ENCODE measurements at regions not wholly inside any gene's neighbourhood (a gene's known extent, or its start where the extent isn't known, plus 50 kb on each side); places are given as distances from the start of the nearest gene placed in this dataset.
"Not testable (repeated sequence)": the region's sequence is repeated elsewhere in the genome, so short reads cannot be mapped to it uniquely, and the experiment has no call there.

DNA sequence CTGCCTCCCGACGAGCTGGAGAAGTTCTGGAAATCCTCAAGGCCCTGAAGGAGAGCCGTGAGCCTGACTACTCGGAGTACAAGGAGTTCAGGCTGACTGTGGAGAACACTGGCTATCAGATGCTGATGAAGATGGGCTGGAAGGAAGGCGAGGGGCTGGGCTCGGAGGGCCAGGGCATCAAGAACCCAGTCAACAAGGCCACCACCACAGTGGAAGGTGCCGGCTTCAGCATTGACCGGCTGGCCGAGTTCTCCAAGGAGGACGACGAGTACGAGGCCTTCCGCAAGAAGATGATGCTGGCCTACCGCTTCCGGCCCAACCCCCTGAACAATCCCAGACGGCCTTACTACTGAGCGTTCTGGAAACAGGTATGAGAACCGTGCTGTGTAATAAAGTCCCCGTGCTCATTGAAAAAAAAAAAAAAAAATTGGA lies 366.1 kb upstream of the ATXN7L3B start:
- no peak overlapping the region for H3K56ac ChIP-seq (ENCODE audit: insufficient read length, low read depth, low read length)
- H2BK120ac ChIP-seq (ENCODE audit: low read depth, low read length, poor library complexity, severe bottlenecking): no peak overlapping the region
- no peaks in the 10 kb centered on the region for H3K9me3 ChIP-seq (ENCODE audit: control insufficient read depth, low read depth, low read length)
- no peak overlapping the region for H2BK5ac ChIP-seq (ENCODE audit: insufficient read length, low read length)
- WGBS (ENCODE audit: extremely low coverage, insufficient read length, low lambda C conversion rate): no CpG with 5 or more reads among the region's 19 CpGs
- DNase-seq: no peak
- Mint-ChIP-seq H3K4me1 (no peaks in the 10 kb centered on the region), H3K27me3 (ENCODE audit: low read depth) (no peaks in the 10 kb centered on the region; the same call in 1 of the 2 replicates), H3K36me3 (ENCODE audit: insufficient read depth in 1 of 3, low read depth in 3 of 3) (peaks cover 5 to 6% (median 6%) of the 10 kb centered on the region in 3 experiments; a peak in 4 of 7 replicates), H3K4me3 (no peak overlapping the region), H3K27ac (no peak overlapping the region), H3K9me3 (peaks cover 6 to 13% of the 10 kb centered on the region in 2 experiments; a peak in 4 of 5 replicates)
- no peaks in the 10 kb centered on the region for H3K79me1 ChIP-seq (ENCODE audit: insufficient read depth, low read depth, low read length, poor library complexity, severe bottlenecking)
- H2AK5ac ChIP-seq (ENCODE audit: insufficient read length, low read length): no peak overlapping the region
- no peaks in the 10 kb centered on the region for H3K79me2 ChIP-seq (ENCODE audit: insufficient read depth, low read length)
- H3K23ac ChIP-seq (ENCODE audit: insufficient read length, low read depth, low read length): no peak overlapping the region
- H3K14ac ChIP-seq (ENCODE audit: insufficient read depth, low read length): no peak overlapping the region
- H2BK20ac ChIP-seq (ENCODE audit: low read depth, low read length, poor library complexity, severe bottlenecking): no peak overlapping the region
- H3K23me2 ChIP-seq (ENCODE audit: insufficient read length, low read depth, low read length, poor library complexity, severe bottlenecking): no peaks in the 10 kb centered on the region
- H4K91ac ChIP-seq (ENCODE audit: insufficient read length, low read depth, low read length): no peak overlapping the region
- no peak overlapping the region for H2AFZ ChIP-seq (ENCODE audit: low read length)
- no peak overlapping the region for H3K27ac ChIP-seq (ENCODE audit: insufficient read length, low read depth, low read length)
- H4K8ac ChIP-seq (replicated peaks; ENCODE audit: insufficient read length, low read depth, low read length): no peak overlapping the region
- no peak overlapping the region for H3K4ac ChIP-seq (ENCODE audit: low read depth, low read length)
- H3T11ph ChIP-seq (ENCODE audit: low read length): no peak overlapping the region
- H3K18ac ChIP-seq (ENCODE audit: insufficient read length, low read depth, low read length): no peak overlapping the region
- H4K5ac ChIP-seq (ENCODE audit: insufficient read length, low read depth, low read length): no peak overlapping the region
- H2BK15ac ChIP-seq (ENCODE audit: low read depth, low read length): no peak overlapping the region
- TF ChIP-seq, protein P1, sequence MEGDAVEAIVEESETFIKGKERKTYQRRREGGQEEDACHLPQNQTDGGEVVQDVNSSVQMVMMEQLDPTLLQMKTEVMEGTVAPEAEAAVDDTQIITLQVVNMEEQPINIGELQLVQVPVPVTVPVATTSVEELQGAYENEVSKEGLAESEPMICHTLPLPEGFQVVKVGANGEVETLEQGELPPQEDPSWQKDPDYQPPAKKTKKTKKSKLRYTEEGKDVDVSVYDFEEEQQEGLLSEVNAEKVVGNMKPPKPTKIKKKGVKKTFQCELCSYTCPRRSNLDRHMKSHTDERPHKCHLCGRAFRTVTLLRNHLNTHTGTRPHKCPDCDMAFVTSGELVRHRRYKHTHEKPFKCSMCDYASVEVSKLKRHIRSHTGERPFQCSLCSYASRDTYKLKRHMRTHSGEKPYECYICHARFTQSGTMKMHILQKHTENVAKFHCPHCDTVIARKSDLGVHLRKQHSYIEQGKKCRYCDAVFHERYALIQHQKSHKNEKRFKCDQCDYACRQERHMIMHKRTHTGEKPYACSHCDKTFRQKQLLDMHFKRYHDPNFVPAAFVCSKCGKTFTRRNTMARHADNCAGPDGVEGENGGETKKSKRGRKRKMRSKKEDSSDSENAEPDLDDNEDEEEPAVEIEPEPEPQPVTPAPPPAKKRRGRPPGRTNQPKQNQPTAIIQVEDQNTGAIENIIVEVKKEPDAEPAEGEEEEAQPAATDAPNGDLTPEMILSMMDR (conservative IDR thresholded peaks at IDR 0.05): no peak
- no peak overlapping the region for H3K4me2 ChIP-seq (ENCODE audit: insufficient read depth, insufficient read length, low read length)
- no peaks in the 10 kb centered on the region for H4K20me1 ChIP-seq (ENCODE audit: control insufficient read depth, insufficient read depth, insufficient read length)
- no peaks in the 10 kb centered on the region for H3K27me3 ChIP-seq (ENCODE audit: insufficient read depth, low read length)
- no peaks in the 10 kb centered on the region for H3K4me1 ChIP-seq (ENCODE audit: insufficient read depth, low read length)
- H2BK12ac ChIP-seq (ENCODE audit: insufficient read length, low read depth, low read length): no peak overlapping the region
- H3K9ac ChIP-seq (ENCODE audit: extremely low read depth, insufficient read length, low read length): no peak overlapping the region

DNA sequence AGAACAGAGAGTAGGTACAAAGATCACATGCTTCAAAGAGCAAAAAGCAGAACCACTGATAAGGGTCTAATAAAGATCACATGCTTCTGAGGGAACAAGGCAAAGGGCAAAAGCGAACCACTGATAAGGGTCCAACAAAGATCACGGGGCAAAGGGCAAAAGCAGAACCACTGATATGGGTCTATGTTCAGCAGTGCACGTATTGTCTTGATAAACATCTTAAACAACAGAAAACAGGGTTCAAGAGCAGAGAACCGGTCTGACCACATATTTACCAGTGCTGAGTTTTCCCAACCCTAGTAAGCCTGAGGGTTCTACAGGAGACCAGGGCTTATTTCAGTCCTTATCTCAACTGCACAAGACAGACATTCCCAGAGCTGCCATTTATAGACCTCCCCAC lies 362.7 kb upstream of the ATXN7L3B start:
- H2AFZ ChIP-seq (ENCODE audit: low read length); H3K4me1 ChIP-seq (ENCODE audit: insufficient read depth, low read length); H3K4ac ChIP-seq (ENCODE audit: low read depth, low read length); H2AK5ac ChIP-seq (ENCODE audit: insufficient read length, low read length); H4K91ac ChIP-seq (ENCODE audit: insufficient read length, low read depth, low read length); H3K27ac Mint-ChIP-seq; H3K4me1 Mint-ChIP-seq; H2BK15ac ChIP-seq (ENCODE audit: low read depth, low read length); H3K18ac ChIP-seq (ENCODE audit: insufficient read length, low read depth, low read length); H4K8ac ChIP-seq (replicated peaks; ENCODE audit: insufficient read length, low read depth, low read length); H3K4me3 Mint-ChIP-seq; H3T11ph ChIP-seq (ENCODE audit: low read length); H3K14ac ChIP-seq (ENCODE audit: insufficient read depth, low read length); H2BK120ac ChIP-seq (ENCODE audit: low read depth, low read length, poor library complexity, severe bottlenecking); H3K79me1 ChIP-seq (ENCODE audit: insufficient read depth, low read depth, low read length, poor library complexity, severe bottlenecking); H3K36me3 Mint-ChIP-seq (ENCODE audit: insufficient read depth in 1 of 3, low read depth in 3 of 3); H3K4me2 ChIP-seq (ENCODE audit: insufficient read depth, insufficient read length, low read length); H4K5ac ChIP-seq (ENCODE audit: insufficient read length, low read depth, low read length); H3K23me2 ChIP-seq (ENCODE audit: insufficient read length, low read depth, low read length, poor library complexity, severe bottlenecking); H2BK12ac ChIP-seq (ENCODE audit: insufficient read length, low read depth, low read length); H2BK20ac ChIP-seq (ENCODE audit: low read depth, low read length, poor library complexity, severe bottlenecking); H3K27me3 ChIP-seq (ENCODE audit: insufficient read depth, low read length); H3K23ac ChIP-seq (ENCODE audit: insufficient read length, low read depth, low read length); H3K27me3 Mint-ChIP-seq (ENCODE audit: low read depth); H4K20me1 ChIP-seq (ENCODE audit: control insufficient read depth, insufficient read depth, insufficient read length); H3K9ac ChIP-seq (ENCODE audit: extremely low read depth, insufficient read length, low read length); H2BK5ac ChIP-seq (ENCODE audit: insufficient read length, low read length); H3K27ac ChIP-seq (ENCODE audit: insufficient read length, low read depth, low read length); DNase-seq; H3K56ac ChIP-seq (ENCODE audit: insufficient read length, low read depth, low read length); H3K9me3 ChIP-seq (ENCODE audit: control insufficient read depth, low read depth, low read length); H3K79me2 ChIP-seq (ENCODE audit: insufficient read depth, low read length): not testable (repeated sequence)
- H3K9me3 Mint-ChIP-seq: peaks cover 6 to 13% of the 10 kb centered on the region in 2 experiments; a peak in 4 of 5 replicates
- no CpG with 5 or more reads among the region's 4 CpGs for WGBS (ENCODE audit: extremely low coverage, insufficient read length, low lambda C conversion rate)

Measured in H9 (cell line).